Mesothelial cell of epicardium (in vitro differentiated cells): ENCODE measurements at regions not wholly inside any gene's neighbourhood (a gene's known extent, or its start where the extent isn't known, plus 50 kb on each side); places are given as distances from the start of the nearest gene placed in this dataset.

Source experiments
- DNase-seq, 2 experiments: peaks; one replicate each; pipeline ENCODE4 v3.0.0; 2021; ENCODE audit warnings: low spot score in 2 of 2; ENCODE audit not compliant: unreplicated experiment in 2 of 2
- H3K27ac Mint-ChIP-seq: 2 replicates; pipeline ENCODE4 v1.8.0; 2021; ENCODE audit warnings: mixed read lengths
- H3K27me3 Mint-ChIP-seq: 2 replicates; pipeline ENCODE4 v1.8.0; 2021; ENCODE audit warnings: low read depth, mixed read lengths
- H3K36me3 Mint-ChIP-seq: 2 replicates; pipeline ENCODE4 v1.8.0; 2021; ENCODE audit warnings: mixed read lengths
- H3K4me1 Mint-ChIP-seq: 2 replicates; pipeline ENCODE4 v1.8.0; 2021; ENCODE audit warnings: mixed read lengths
- H3K4me3 Mint-ChIP-seq: 2 replicates; pipeline ENCODE4 v1.8.0; 2021; ENCODE audit warnings: mild to moderate bottlenecking, moderate library complexity, mixed read lengths
- H3K9me3 Mint-ChIP-seq: 2 replicates; pipeline ENCODE4 v1.8.0; 2021; ENCODE audit warnings: mixed read lengths
- CTCF ChIP-seq: fragments of 200-600 bp; sonication (generic); IDR thresholded peaks from one replicate; pipeline ENCODE4 v1.5.0; 2021; ENCODE audit warnings: antibody characterized with exemption; ENCODE audit not compliant: unreplicated experiment

- TF ChIP-seq CTCF = no peak
- no peak overlapping the region for H3K4me3 Mint-ChIP-seq
- no peak overlapping the region for H3K27ac Mint-ChIP-seq
- H3K4me1 Mint-ChIP-seq = peaks cover 5% of the 10 kb centered on the region
- peaks cover 15% of the 10 kb centered on the region for H3K9me3 Mint-ChIP-seq
- no peak for DNase-seq
- peaks cover 50% of the 10 kb centered on the region for H3K27me3 Mint-ChIP-seq
- peaks cover 4% of the 10 kb centered on the region for H3K36me3 Mint-ChIP-seq
These were observed 223.1 kb upstream of the PDE10A start for GRCh38 chr6:165886169-165886568.

GRCh38 chr6:165884813-165885765, 222.0 kb upstream of the PDE10A start:
- Mint-ChIP-seq H3K9me3 (peaks cover 15% of the 10 kb centered on the region), H3K4me3 (no peak overlapping the region), H3K4me1 (peaks cover 5% of the 10 kb centered on the region), H3K36me3 (peaks cover 4% of the 10 kb centered on the region), H3K27me3 (peaks cover 42% of the 10 kb centered on the region), H3K27ac (no peak overlapping the region)
- peak; percentile 77 to 90 for DNase-seq
- TF ChIP-seq CTCF = peak; percentile 92

GRCh38 chr6:165883851-165884640, 221.0 kb upstream of the PDE10A start:
- peaks cover 15% of the 10 kb centered on the region for H3K9me3 Mint-ChIP-seq
- DNase-seq = no peak

GRCh38 chr6:165881806-165882205, 218.8 kb upstream of the PDE10A start:
- Mint-ChIP-seq H3K36me3 (no peaks in the 10 kb centered on the region), H3K27ac (no peak overlapping the region), H3K4me3 (no peak overlapping the region)

More at GRCh38 chr6:165883851-165884640, 221.0 kb upstream of the PDE10A start:
- no peak overlapping the region for H3K4me3 Mint-ChIP-seq
- H3K27me3 Mint-ChIP-seq = peaks cover 34% of the 10 kb centered on the region
- no peak overlapping the region for H3K27ac Mint-ChIP-seq
- H3K4me1 Mint-ChIP-seq = peaks cover 5% of the 10 kb centered on the region
- TF ChIP-seq CTCF = no peak
- peaks cover 4% of the 10 kb centered on the region for H3K36me3 Mint-ChIP-seq

GRCh38 chr6:165880686-165881085, 217.6 kb upstream of the PDE10A start:
- Mint-ChIP-seq H3K4me1 (peaks cover 5% of the 10 kb centered on the region), H3K36me3 (no peaks in the 10 kb centered on the region), H3K27ac (no peak overlapping the region)

More at GRCh38 chr6:165881806-165882205, 218.8 kb upstream of the PDE10A start:
- peaks cover 5% of the 10 kb centered on the region for H3K4me1 Mint-ChIP-seq
- peaks cover 32% of the 10 kb centered on the region for H3K27me3 Mint-ChIP-seq
- TF ChIP-seq CTCF = no peak
- DNase-seq = no peak
- H3K9me3 Mint-ChIP-seq = peaks cover 7% of the 10 kb centered on the region

More at GRCh38 chr6:165880686-165881085, 217.6 kb upstream of the PDE10A start:
- DNase-seq = no peak
- Mint-ChIP-seq H3K4me3 (no peak overlapping the region), H3K9me3 (peaks cover 4% of the 10 kb centered on the region), H3K27me3 (peaks cover 41% of the 10 kb centered on the region)
- no peak for TF ChIP-seq CTCF
